ENCODE measurements at regions not wholly inside any gene's neighbourhood (a gene's known extent, or its start where the extent isn't known, plus 50 kb on each side); places are given as distances from the start of the nearest gene placed in this dataset.

DNA sequence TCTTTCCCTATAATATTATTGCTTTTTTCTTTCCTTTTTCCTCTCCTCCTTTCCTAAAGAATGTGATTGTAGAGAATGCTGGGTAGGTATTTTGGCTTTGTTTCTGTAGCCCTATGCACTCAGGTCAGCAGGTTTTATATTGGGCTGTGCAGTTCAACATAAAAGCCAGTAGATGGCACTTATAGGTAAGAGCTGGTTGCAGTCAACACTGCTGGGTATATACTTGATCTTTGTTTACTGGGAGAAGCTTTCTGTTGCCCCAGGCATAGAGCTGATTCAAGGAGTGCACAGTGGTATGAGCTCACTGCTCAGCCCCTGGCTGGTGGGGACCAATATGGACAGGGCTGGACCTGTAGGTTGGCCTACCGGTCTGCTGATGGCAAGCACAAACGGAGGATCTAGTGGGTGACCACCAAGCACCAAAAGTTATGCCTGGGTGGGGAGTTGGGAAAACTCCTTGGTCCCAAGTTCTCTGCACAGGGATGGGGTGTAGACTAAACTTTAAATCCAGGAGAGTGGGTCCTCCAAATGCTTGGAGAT is 378.9 kb downstream of the PMP22 start:
- Histone ChIP-seq H3K27me3 (replicated peaks in 1 of 2; ENCODE audit: control insufficient read depth in 2 of 2, extremely low read depth in 1 of 2, insufficient read depth in 2 of 2, low read length in 1 of 2) (peaks cover 0 to 3% of the 10 kb centered on the region in 2 experiments), H3K36me3 (ENCODE audit: control insufficient read depth in 2 of 2, extremely low read depth in 1 of 2, insufficient read depth in 1 of 2, low read length in 1 of 2) (no peaks in the 10 kb centered on the region), H3K4me3 (ENCODE audit: control insufficient read depth in 1 of 2, extremely low read depth in 1 of 2, low read length in 1 of 2) (no peak overlapping the region), H3K9me3 (no peaks in the 10 kb centered on the region), H3K27ac (ENCODE audit: low read length) (no peak overlapping the region), H3K4me1 (ENCODE audit: control insufficient read depth in 1 of 2, extremely low read depth in 1 of 2, insufficient read depth in 2 of 2, low read length in 2 of 2) (no peaks in the 10 kb centered on the region)
- Mint-ChIP-seq H3K4me3 (no peak overlapping the region), H3K9me3 (peaks cover 16 to 45% (median 26%) of the 10 kb centered on the region in 3 donors), H3K27ac (no peak overlapping the region), H3K27me3 (peaks cover 12 to 32% of the 10 kb centered on the region in 2 donors), H3K4me1 (no peaks in the 10 kb centered on the region), H3K36me3 (no peaks in the 10 kb centered on the region)
- WGBS (ENCODE audit: insufficient coverage) = 81% methylated on average over 2 of the region's 2 CpGs
- DNase-seq (no peak), ATAC-seq (replicated peaks in 1 of 4) (no peak)
- ChIA-PET POLR2A (no interaction called here), CTCF (no interaction called here)

DNA sequence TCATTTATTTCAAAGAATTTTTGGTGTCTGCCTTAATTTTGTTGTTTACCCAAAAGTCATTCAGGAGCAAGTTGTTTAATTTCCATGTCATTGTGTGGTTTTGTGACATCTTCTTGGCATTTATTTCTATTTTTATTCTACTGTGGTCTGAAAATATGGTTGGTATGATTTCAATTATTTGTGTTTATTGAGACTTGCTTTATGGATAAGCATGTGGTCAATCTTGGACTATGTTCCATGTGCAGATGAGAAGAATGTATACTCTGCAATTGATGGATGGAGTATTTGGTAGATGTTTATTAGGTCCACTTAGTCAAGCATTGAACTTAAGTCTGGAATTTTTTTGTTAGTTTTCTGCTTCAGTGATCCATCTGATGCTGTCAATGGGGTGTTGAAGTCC is 383.0 kb downstream of the PMP22 start:
- DNase-seq (no peak), ATAC-seq (replicated peaks in 1 of 4) (no peak)
- Mint-ChIP-seq H3K36me3 (no peaks in the 10 kb centered on the region), H3K4me1 (no peaks in the 10 kb centered on the region), H3K27ac (no peak overlapping the region), H3K4me3 (no peak overlapping the region), H3K27me3 (peaks cover 8 to 29% of the 10 kb centered on the region in 2 donors), H3K9me3 (peaks cover 12 to 31% (median 21%) of the 10 kb centered on the region in 3 donors)
- H3K27ac ChIP-seq (ENCODE audit: low read length) = no peak overlapping the region
- ChIA-PET CTCF (no interaction called here), POLR2A (no interaction called here)
- H3K9me3 ChIP-seq = no peaks in the 10 kb centered on the region
- no peak overlapping the region for H3K4me3 ChIP-seq (ENCODE audit: control insufficient read depth in 1 of 2, extremely low read depth in 1 of 2, low read length in 1 of 2)
- no peaks in the 10 kb centered on the region for H3K4me1 ChIP-seq (ENCODE audit: control insufficient read depth in 1 of 2, extremely low read depth in 1 of 2, insufficient read depth in 2 of 2, low read length in 2 of 2)
- no peaks in the 10 kb centered on the region for H3K36me3 ChIP-seq (ENCODE audit: control insufficient read depth in 2 of 2, extremely low read depth in 1 of 2, insufficient read depth in 1 of 2, low read length in 1 of 2)
- H3K27me3 ChIP-seq (replicated peaks in 1 of 2; ENCODE audit: control insufficient read depth in 2 of 2, extremely low read depth in 1 of 2, insufficient read depth in 2 of 2, low read length in 1 of 2) = peaks cover 0 to 5% of the 10 kb centered on the region in 2 experiments

DNA sequence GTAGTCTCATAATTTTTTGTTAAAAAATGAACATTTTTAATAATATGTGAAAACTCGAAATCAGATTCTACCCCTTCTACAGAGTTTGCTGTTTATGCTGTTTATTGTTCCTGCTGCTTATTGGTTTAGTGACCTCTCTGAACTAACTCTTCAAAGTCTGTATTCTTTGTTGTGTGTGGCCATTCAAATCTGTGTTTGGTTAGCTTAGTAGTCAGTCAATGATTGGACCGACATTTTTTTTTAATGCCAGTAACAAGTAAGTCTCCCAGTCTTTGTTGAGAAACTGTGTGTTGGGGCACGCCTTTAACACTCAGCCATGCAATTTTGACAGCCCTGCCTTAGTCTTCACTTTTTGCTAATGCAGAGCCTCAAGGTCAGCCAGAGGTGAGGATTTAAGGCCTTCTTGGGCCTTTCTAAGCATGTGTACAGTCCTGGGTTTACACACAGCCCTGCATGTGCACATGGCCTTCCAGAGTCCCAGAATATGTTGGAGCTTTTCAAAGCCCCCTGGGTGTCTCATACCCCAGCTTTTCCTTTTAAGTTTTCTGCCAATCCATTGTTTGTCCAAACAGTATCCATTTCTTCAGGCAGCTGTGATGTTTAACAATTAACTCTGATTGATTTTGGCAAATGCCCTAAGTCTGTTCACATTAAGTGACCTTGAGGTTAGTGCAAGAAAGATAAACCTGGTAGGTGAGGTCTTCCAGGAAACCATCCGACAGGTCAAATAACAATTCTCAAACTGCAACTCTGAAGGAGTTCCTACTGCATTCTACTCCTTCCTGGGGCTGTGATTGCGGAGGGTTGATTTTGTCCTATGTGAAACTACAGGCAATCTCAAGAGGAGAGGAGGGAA is 389.3 kb downstream of the PMP22 start:
- Mint-ChIP-seq H3K27me3 (peaks cover 2 to 14% of the 10 kb centered on the region in 2 donors), H3K36me3 (no peaks in the 10 kb centered on the region), H3K4me1 (no peaks in the 10 kb centered on the region), H3K4me3 (no peak overlapping the region), H3K27ac (no peak overlapping the region), H3K9me3 (no peaks in the 10 kb centered on the region)
- peaks cover 2 to 3% of the 10 kb centered on the region in 2 experiments for H3K27me3 ChIP-seq (replicated peaks in 1 of 2; ENCODE audit: control insufficient read depth in 2 of 2, extremely low read depth in 1 of 2, insufficient read depth in 2 of 2, low read length in 1 of 2)
- 90% methylated on average over 1 of the region's 5 CpGs for WGBS (ENCODE audit: insufficient coverage)
- H3K4me1 ChIP-seq (ENCODE audit: control insufficient read depth in 1 of 2, extremely low read depth in 1 of 2, insufficient read depth in 2 of 2, low read length in 2 of 2) = no peaks in the 10 kb centered on the region
- POLR2A ChIA-PET = no interaction called here
- no peak overlapping the region for H3K4me3 ChIP-seq (ENCODE audit: control insufficient read depth in 1 of 2, extremely low read depth in 1 of 2, low read length in 1 of 2)
- CTCF ChIA-PET = interaction anchor here in 1 of 2 donors (0.6 kb wide), 1 partner anchor 1369 kb away, joined by 3 read pairs; no protein-coding TSS in a partner anchor
- H3K9me3 ChIP-seq = no peaks in the 10 kb centered on the region
- H3K27ac ChIP-seq (ENCODE audit: low read length) = no peak overlapping the region
- ATAC-seq (replicated peaks in 1 of 4) = no peak
- DNase-seq = no peak
- H3K36me3 ChIP-seq (ENCODE audit: control insufficient read depth in 2 of 2, extremely low read depth in 1 of 2, insufficient read depth in 1 of 2, low read length in 1 of 2) = no peaks in the 10 kb centered on the region

DNA sequence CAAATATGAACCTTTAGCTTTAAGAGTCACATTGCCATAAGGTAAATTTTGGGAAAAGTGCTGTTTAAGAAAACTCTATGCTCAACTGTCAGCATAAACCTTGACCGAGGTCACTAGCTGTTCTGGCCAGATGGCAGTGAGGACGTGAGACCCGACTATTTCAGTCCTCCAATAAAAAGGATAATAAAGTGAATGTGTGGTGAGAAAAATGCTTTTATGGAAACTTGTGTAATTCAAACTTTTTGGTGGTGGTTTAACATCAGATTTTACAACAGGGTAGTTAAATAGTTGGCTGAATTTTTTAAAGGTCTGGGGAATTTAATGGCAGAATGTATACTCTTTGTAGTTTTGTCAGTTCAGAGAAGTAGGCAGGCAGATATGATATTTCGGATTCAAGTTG is 391.1 kb downstream of the PMP22 start:
- Histone ChIP-seq H3K36me3 (ENCODE audit: control insufficient read depth in 2 of 2, extremely low read depth in 1 of 2, insufficient read depth in 1 of 2, low read length in 1 of 2) (no peaks in the 10 kb centered on the region), H3K4me3 (ENCODE audit: control insufficient read depth in 1 of 2, extremely low read depth in 1 of 2, low read length in 1 of 2) (no peak overlapping the region), H3K9me3 (no peaks in the 10 kb centered on the region), H3K27me3 (replicated peaks in 1 of 2; ENCODE audit: control insufficient read depth in 2 of 2, extremely low read depth in 1 of 2, insufficient read depth in 2 of 2, low read length in 1 of 2) (peaks cover 2 to 3% of the 10 kb centered on the region in 2 experiments), H3K27ac (ENCODE audit: low read length) (no peak overlapping the region), H3K4me1 (ENCODE audit: control insufficient read depth in 1 of 2, extremely low read depth in 1 of 2, insufficient read depth in 2 of 2, low read length in 2 of 2) (no peaks in the 10 kb centered on the region)
- DNase-seq = no peak
- Mint-ChIP-seq H3K4me1 (no peaks in the 10 kb centered on the region), H3K9me3 (no peaks in the 10 kb centered on the region), H3K36me3 (no peaks in the 10 kb centered on the region), H3K4me3 (no peak overlapping the region), H3K27me3 (peaks cover 4 to 14% of the 10 kb centered on the region in 2 donors), H3K27ac (no peak overlapping the region)
- ChIA-PET POLR2A (no interaction called here), CTCF (no interaction called here)
- no peak for ATAC-seq (replicated peaks in 1 of 4)
- WGBS (ENCODE audit: insufficient coverage) = 81% methylated on average over 4 of the region's 4 CpGs

DNA sequence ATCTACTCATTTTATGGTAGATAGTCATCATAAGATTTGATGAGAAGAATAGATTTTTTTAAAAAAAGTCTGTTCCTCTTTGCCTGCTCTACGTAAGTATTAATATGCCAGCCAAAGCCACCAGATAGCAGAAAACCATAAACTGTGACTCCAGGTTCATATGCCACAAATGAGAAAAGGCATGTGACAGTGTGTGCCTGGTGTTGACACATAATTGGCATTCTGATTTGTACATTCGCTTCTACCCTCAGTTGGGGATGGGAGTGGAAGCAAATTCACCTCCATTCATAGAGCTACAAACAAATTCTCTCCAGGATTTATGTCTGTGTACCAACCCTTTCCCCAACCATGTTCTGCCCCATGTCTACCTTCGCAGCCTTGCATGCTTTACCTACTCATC is 391.6 kb downstream of the PMP22 start:
- POLR2A ChIA-PET = no interaction called here
- no peaks in the 10 kb centered on the region for H3K9me3 ChIP-seq

DNA sequence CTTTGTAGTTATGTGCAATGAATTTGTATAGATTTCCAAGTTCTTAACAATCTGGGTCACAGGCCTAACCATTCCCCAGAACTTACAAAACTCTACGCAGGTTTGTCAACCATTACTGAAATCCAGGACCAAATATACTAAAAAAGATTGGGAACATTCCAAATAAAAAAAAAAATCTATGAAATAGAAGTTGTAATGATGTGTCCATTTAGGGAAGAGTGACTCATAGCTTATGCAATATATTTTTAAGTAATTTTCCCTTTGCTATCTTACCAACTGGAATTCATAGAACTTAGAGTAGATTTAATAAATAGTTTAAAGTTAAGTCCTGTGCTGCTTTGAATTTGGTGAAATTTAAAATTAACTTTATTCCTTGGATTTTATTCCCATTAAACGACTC is 393.2 kb downstream of the PMP22 start:
- no CpG with 5 or more reads among the region's 2 CpGs for WGBS (ENCODE audit: insufficient coverage)
- Histone ChIP-seq H3K27me3 (replicated peaks in 1 of 2; ENCODE audit: control insufficient read depth in 2 of 2, extremely low read depth in 1 of 2, insufficient read depth in 2 of 2, low read length in 1 of 2) (peaks cover 2 to 3% of the 10 kb centered on the region in 2 experiments), H3K4me3 (ENCODE audit: control insufficient read depth in 1 of 2, extremely low read depth in 1 of 2, low read length in 1 of 2) (no peak overlapping the region), H3K36me3 (ENCODE audit: control insufficient read depth in 2 of 2, extremely low read depth in 1 of 2, insufficient read depth in 1 of 2, low read length in 1 of 2) (no peaks in the 10 kb centered on the region), H3K27ac (ENCODE audit: low read length) (no peak overlapping the region), H3K9me3 (no peaks in the 10 kb centered on the region), H3K4me1 (ENCODE audit: control insufficient read depth in 1 of 2, extremely low read depth in 1 of 2, insufficient read depth in 2 of 2, low read length in 2 of 2) (no peaks in the 10 kb centered on the region)
- Mint-ChIP-seq H3K4me3 (no peak overlapping the region), H3K27ac (no peak overlapping the region), H3K27me3 (peaks cover 5 to 14% of the 10 kb centered on the region in 2 donors), H3K36me3 (no peaks in the 10 kb centered on the region), H3K4me1 (no peaks in the 10 kb centered on the region), H3K9me3 (no peaks in the 10 kb centered on the region)
- ATAC-seq (replicated peaks in 1 of 4) (no peak), DNase-seq (no peak)
- CTCF ChIA-PET = no interaction called here
- POLR2A ChIA-PET = interaction anchor here in 1 of 2 donors (0.7 kb wide), 1 partner anchor 1545 kb away, joined by 3 read pairs; no protein-coding TSS in a partner anchor

More for the DNA sequence above, 391.6 kb downstream of the PMP22 start:
- H3K27me3 Mint-ChIP-seq = peaks cover 4 to 14% of the 10 kb centered on the region in 2 donors
- Histone ChIP-seq H3K27me3 (replicated peaks in 1 of 2; ENCODE audit: control insufficient read depth in 2 of 2, extremely low read depth in 1 of 2, insufficient read depth in 2 of 2, low read length in 1 of 2) (peaks cover 2 to 6% of the 10 kb centered on the region in 2 experiments), H3K36me3 (ENCODE audit: control insufficient read depth in 2 of 2, extremely low read depth in 1 of 2, insufficient read depth in 1 of 2, low read length in 1 of 2) (no peaks in the 10 kb centered on the region), H3K4me1 (ENCODE audit: control insufficient read depth in 1 of 2, extremely low read depth in 1 of 2, insufficient read depth in 2 of 2, low read length in 2 of 2) (no peaks in the 10 kb centered on the region), H3K27ac (ENCODE audit: low read length) (no peak overlapping the region), H3K4me3 (ENCODE audit: control insufficient read depth in 1 of 2, extremely low read depth in 1 of 2, low read length in 1 of 2) (no peak overlapping the region)
- no peaks in the 10 kb centered on the region for H3K36me3 Mint-ChIP-seq
- WGBS (ENCODE audit: insufficient coverage) = no CpG with 5 or more reads among the region's 3 CpGs
- ATAC-seq (replicated peaks in 1 of 4) = no peak
- no peaks in the 10 kb centered on the region for H3K9me3 Mint-ChIP-seq
- DNase-seq = no peak
- no peak overlapping the region for H3K4me3 Mint-ChIP-seq
- H3K27ac Mint-ChIP-seq = no peak overlapping the region
- H3K4me1 Mint-ChIP-seq = no peaks in the 10 kb centered on the region
- CTCF ChIA-PET = no interaction called here

All from T-cell (primary cell).